Mammary epithelial cell (primary cell): ENCODE measurements at regions not wholly inside any gene's neighbourhood (a gene's known extent, or its start where the extent isn't known, plus 50 kb on each side); places are given as distances from the start of the nearest gene placed in this dataset.

Experiments
- CTCF ChIP-seq, 2 donors: IDR thresholded peaks in 1 of 2; conservative IDR thresholded peaks in 1 of 2; 2 replicates each; pipeline ENCODE4 v1.5.1; 2011 to 2012; ENCODE audit warnings: inconsistent platforms in 2 of 2, low read length in 2 of 2, mild to moderate bottlenecking in 2 of 2, control low read depth in 1 of 2, low read depth in 1 of 2; ENCODE audit not compliant: insufficient read depth in 1 of 2; ENCODE audit errors: extremely low read depth in 1 of 2
- EZH2 ChIP-seq: IDR thresholded peaks from 2 replicates; pipeline ENCODE4 v1.6.1; 2012; ENCODE audit warnings: low read length, inconsistent platforms, borderline replicate concordance

- TF ChIP-seq EZH2 (no peak), CTCF (conservative IDR thresholded peaks at IDR 0.05 in 1 of 2, IDR thresholded peaks at IDR 0.05 in 1 of 2; ENCODE audit: extremely low read depth in 1 of 2, insufficient read depth in 1 of 2, low read depth in 1 of 2, low read length in 2 of 2) (no peak)
Measured at GRCh38 chr3:118587847-118588246, 446.8 kb downstream of the IGSF11 start.
